GM19025 (cell line): ENCODE measurements at regions not wholly inside any gene's neighbourhood (a gene's known extent, or its start where the extent isn't known, plus 50 kb on each side); places are given as distances from the start of the nearest gene placed in this dataset.

ENCODE experiments used
- ATAC-seq: cut with Tn5 transposase; IDR thresholded peaks from one replicate; pipeline ENCODE4 v1.9.1; 2021; ENCODE audit warnings: mild to moderate bottlenecking, low read depth, moderate library complexity; ENCODE audit not compliant: unreplicated experiment

DNA sequence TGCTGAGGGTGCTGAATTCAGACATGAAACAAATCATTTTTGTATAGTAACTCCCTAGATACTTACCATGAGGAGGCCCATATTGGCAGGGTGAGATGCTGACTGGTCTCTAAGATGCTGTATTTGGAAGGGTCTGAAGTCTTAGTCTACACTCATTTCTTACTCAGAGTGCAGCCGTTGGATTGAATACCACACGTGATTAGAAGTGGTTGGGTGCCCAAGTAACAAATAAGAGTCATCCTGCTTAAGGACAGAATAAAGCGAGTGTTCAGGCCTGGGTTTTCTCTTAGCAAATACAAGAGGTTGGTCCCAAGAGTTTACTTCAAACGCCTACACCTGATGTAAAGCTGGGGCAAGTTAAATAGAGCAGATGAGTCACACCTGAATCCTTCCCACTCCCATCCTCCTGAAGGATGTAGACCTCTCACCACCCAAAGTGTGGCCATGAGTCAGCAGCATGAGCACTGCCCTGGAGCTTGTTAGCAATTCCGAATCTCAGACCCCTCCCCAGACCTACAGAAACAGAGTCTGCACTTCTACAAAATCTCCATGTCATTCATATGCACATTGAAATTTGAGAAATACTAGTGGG lies 284.6 kb upstream of the CDH5 start:
- ATAC-seq: no peak

DNA sequence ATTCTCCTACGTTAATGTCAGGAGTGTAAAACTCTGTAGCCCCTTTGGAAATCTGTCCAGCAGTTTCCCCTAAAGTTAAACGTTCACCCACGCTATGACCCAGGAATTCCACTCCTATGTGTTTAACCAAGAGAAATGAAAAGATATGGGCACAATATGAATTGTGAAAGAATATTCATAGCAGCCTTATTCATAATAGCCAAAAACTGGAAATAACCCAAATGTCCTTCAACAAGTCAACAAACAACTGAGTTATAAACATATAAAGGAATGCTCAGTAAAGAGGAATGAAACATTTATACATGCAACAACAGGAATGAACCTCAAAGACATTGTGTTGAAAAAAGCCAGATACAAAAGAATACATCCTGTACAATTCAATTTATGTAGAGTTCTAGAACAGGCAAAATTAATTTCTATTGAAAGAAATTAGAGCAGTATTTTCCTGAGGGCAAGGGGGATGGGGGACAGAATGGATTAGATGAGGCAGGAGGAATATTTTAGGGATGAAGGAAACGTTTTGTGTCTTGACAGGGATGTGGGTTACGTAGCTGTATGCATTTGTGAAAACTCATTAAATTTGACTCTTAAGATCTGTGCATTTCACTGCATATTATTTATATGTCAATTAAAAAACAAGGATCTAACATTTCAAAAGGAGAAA lies 286.7 kb upstream of the CDH5 start:
- ATAC-seq: no peak

DNA sequence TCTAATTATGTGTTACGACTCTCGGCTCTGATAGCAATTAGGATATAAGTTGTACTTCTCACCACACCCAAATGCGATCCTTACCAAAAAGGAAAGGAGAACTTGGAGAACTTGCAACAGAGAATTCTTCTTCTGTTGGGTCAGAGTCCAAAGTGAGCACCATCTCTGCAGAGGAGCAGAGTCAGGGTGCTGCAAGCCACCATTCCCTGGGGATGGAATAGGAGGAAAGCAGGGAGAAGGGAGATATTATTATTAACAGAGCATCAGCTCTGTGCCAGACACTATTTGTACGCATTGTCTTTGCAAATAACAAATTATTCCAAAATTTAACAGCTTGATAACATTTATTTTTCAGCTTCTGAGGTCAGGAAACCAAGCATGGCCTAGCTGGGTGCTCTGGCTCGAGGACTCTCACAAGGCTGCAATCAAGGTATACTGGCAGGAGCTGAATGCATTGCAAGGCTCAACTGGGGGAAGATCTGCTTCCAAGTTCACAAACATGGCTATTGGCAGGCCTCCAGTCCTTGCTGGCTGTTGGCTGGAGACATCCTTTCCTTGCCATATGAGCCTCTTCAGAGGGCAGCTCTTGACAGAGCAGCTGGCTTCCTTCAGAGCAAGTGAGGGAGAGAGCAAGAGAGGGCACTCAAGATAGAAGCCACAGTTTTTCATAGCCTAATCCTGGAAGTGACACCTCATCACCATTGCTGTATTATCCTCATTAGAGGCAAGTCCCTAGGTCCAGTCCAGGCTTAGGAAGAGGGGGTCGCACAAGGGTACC lies 296.2 kb upstream of the CDH5 start:
- ATAC-seq: no peak

DNA sequence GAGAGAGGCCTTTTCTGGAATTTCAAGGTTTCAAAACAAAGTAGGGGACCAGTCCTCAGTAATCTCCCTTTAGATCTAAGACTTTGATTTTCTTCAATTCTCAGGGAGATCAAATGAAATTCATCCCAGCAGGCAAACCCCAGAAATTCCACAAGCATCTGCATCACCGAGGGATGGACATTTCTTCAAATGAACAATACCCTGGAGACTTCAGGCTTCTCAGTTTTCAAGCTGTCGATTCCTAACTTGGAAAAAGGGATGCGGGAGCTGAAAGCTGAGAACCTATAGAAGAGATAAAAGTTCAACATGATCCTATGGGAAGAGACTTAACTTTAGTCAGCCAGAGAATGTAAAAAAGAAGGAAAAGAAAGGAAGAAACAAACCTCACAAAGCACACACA lies 296.9 kb upstream of the CDH5 start:
- ATAC-seq: no peak

DNA sequence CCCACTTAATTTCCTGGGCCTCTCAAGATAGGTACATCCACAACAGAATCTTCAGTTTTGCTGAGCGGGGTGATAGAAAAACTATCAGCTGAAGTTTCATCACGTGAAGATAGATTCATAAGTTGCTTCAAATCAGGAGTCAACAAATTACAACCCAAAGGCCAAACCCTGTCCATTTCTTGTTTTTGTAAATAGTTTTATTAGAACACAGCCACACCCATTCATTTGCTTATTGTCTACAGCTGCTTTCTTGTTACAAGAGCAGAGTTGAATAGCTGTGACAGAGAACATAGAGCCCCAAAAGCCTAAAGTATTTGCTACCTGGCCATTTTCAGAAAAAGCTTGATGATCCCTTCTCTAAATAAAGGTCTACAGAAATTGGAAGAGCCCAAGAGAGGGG lies 300.1 kb upstream of the CDH5 start:
- ATAC-seq: no peak

DNA sequence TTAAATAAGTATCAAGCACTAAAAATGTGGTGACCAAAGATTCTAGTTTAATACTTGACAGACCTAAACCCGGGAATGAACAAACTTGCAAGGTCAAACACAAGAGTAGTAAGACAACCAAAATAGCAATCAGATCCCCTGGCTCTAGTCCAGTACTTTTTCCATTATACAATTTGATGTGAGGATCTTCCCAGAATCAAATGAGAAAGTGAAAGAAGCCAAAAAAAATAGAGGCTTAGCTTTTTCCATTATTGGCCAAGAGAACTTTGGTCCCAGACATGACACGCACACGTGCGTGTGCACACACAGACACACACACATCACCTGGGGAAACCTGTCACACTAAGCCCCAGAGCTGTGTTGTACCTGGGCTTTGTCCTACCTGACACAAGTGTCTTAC lies 300.6 kb upstream of the CDH5 start:
- ATAC-seq: no peak

DNA sequence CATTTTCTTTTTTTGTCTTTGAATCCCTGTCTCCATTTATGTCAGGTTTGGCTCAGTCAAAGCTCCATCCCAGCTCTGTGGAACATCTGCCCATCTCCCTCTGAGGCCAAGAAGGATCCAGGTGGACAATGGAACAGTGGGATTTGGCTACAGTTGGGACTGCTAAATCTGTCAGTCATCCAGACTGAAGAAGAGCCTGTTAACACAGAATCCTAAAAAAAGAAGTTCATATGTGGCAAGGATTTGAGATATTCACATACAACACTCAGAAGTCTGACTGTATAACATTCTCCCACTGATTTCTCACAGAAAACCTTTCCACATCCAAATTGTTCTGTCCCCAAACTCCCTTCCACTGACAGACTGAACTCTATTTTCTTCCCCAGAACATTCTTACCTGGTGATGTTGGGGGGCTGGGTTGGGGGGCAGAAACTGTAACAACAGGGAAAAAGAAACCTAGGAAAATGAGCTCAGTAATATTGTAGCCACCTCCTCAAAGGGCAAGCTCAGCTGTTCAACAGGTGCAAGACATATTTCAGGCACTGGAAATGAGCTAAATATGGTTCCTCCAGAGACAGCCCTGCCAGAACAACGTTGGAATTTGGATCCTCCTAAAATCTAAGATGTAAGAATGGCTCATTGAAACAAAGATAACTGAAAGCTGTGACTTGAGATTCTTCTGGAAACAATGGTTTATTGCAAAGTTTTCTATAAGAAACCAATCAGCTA lies 301.5 kb upstream of the CDH5 start:
- no peak for ATAC-seq

DNA sequence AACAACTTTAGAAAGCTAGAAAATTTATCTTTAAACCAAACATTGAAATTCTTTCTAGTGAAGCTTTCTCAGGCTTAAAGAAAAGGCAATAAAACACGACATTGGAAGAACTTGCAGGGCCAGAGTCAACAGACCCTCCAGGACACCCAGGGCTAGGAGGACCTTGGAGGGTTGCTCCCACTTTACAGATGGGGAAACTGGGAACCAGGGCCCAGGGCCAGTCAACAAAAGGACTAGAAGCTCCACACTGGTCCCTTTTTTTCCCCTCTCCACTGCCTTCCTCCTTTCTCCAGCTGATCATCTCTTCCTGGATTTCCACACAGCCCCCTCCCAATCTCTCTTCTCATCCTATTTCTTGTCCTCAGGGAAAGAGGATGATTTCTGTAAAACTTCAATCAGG lies 307.7 kb upstream of the CDH5 start:
- ATAC-seq: no peak

DNA sequence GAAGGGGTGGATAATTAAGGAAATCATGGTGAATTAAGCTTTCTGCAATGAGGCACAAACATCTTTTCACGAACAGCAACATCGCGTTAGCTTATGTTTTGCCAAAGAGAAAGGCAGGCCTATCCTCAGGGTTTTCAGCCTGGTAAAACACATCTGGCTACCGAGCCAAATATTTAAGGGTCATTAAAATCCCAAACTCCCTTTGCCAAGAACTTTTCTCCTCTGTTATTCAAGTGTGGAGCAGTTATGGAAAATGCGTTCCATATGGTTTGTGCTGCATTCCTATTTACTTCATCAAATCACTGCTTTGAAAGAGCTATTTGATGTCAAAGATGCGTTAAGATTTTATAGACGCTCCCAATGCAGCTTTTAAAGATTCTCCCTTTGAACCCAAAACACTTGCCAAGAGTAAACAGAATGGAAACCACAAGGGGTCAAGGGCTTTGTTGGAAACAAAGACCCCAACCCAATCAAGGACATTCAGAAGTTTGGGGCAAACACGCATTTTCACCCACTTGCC lies 308.3 kb upstream of the CDH5 start:
- ATAC-seq: no peak

DNA sequence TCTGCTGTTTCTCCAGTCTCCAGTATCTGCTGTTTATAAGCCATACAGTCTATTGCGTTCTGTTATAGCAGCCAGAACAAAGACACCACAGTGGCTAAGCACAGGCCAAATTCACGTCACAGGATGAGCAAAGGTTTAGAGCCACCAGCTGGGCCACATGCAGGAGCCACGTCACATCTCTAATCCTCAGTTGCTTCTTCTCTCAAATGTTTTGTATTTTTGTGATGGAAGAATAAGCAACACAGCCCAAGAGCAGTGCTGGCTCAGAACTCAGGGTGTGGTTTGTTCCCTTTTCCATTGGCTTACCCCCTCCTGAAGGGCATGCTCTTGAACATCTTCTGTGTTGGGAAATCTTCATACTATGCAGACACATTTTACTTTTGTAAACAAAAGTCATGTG lies 309.4 kb upstream of the CDH5 start:
- ATAC-seq: no peak

DNA sequence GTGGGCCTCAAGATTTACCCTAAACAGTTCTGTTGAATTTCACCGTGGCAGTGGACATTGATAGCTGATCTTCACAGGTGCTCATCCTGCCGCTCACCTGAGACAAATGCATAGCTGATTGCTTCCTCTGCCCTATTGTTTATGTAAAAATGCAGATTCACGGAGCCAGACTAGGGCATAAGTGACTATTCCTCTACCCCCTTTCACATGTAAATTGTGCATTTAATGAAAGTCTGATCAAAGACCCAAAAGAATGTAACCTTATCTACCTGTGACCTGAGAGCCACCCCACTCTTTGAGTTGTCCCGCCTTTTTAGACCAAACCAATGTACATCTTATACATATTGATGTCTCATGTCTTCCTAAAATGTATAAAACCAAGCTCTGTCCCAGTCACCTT lies 312.4 kb upstream of the CDH5 start:
- no peak for ATAC-seq

DNA sequence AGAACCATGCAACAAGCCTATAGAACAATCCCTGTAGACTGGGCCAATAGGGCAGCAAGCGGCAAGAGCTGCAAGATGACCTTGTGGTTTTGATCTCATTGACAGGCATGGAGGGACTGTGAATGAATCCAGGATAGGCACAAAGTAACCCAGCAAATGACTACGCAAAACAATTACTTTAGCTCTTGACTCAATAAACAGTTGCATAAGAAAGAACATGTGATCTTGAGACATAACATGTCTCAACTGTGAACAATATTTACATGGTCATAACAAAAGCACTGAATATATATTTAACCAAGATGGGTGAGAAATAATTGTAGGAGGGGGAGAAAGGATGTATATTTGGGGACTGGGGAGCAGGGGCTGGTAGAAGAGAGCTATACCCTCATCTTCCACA lies 313.7 kb upstream of the CDH5 start:
- ATAC-seq: no peak

DNA sequence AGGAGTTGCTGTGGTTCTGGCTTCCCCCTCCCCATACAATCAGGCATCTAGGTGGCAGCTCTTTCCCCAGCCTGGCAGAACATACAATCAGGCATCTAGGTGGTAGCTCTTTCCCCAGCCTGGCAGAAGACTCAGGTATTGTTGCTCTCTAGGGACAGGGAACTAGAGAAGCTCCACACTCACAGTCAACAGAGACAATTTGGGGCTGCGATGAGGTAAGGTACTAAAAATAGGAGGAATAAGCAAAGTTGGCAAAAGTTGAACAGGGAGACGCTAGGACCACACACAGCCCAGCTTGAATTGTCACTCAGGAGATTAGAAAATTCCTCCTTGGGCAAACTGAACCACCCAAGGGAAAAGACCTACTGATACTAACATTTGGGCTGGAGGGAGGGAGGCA lies 315.5 kb upstream of the CDH5 start:
- no peak for ATAC-seq

DNA sequence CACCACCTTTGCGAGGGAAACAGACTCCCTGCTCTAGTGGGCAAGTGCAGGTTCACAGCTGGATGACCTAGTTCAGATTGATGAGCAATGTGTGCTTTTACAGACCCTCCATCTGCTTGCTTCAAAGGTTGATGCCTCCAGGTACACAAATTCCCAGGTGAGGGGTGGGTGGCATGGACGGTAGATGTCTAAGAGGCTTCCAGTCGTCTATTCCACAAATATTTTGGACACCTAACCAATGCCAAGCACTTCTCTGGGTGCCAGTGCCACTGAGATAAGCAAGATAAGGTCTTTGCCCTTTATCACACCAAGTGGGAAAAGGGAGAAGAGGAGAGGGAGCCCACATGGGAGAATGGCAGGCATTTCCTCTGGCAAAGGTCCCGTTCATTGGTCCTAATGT lies 316.6 kb upstream of the CDH5 start:
- no peak for ATAC-seq

DNA sequence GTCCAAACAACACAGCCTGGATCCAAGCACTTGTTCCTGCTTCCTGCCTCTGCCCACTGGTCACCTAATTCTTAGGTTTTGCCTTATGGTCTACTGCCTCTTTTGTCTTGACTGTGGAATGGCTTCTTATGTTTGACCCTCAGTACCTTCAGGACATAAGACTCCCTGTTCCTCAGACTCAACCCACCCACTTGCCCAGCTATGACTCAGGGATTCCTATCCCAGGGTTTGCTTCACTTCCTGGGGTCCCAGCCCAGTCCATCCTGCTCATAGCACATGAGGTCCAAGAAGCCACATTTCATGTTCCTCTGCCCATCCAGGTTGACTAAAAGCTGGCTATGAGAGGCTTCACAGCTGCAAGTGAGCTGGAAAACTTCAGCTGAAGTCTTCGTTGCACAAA lies 320.9 kb upstream of the CDH5 start:
- no peak for ATAC-seq

DNA sequence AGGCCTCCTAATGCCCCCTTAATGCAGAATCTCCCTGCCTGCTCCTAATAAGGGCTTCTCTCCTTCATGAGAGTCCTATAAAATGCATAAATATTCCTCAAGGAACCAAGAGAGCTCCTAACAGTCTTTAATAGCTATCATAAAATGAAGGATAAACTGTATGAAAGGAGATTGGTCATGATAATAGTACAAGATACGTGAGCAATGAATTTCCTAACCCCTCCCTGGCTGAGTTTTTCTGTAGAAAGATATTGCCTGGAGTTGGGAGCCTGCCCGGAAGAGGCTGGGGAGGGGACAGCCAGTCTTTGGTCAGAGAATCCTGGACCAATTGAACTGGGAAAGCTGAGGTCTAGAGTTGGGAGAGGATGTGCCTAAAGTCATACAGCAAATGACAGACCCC lies 321.9 kb upstream of the CDH5 start:
- ATAC-seq: no peak

DNA sequence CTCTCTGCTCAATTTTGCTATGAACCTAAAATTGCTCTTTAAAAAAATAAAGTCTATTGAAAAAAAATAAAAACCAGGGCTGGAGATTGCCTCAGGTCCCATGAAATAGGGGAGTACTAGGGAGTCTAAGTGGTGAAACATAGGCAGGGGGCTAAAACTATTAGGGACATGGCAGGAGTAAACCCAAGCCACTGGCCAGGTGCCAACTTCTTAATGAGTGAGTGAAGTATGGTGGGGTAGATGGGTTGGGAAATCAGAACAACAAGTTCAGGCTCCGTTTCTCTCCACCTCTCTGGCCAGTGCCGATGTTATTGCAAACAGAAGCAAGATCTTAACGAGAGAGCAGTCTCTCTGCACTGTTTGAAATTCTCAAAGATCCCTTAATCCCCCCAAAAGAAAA lies 322.4 kb upstream of the CDH5 start:
- no peak for ATAC-seq

DNA sequence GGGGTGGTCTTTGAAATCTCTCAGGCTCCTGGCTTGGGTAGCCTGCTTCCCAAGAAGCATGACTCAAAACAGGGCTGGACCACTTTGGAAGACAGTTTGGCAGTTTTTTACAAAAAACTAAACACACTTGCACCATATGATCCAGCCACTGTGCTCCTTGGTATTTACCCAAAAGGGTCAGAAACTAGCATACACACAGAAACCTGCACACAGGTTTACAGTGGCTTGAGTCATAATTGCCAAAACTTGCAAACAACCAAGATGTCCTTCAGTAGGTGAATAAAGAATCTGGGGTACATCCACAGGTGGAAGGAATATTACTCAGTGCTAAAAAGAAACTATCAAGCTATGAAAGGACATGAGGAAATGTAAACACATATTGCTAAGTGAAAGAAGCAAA lies 323.2 kb upstream of the CDH5 start:
- ATAC-seq: no peak

DNA sequence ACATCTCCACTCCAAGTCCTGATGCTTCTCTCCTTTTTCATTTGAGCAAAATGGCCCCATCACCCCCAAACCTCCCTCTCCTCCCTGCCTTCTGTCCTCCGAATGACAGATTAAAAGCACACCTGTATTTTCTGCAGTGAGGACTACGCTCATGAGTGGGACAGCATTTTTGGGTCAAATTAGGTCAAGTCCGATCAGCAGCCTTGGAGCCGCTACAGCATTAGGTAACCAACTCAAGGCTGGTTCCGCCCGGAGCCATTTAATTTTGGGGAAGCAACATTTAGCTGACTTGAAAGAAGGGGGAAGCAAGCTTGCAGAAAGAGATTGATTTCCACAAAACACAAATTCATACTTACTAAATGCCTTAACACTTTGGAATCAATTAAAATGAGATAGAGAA lies 324.1 kb upstream of the CDH5 start:
- no peak for ATAC-seq

DNA sequence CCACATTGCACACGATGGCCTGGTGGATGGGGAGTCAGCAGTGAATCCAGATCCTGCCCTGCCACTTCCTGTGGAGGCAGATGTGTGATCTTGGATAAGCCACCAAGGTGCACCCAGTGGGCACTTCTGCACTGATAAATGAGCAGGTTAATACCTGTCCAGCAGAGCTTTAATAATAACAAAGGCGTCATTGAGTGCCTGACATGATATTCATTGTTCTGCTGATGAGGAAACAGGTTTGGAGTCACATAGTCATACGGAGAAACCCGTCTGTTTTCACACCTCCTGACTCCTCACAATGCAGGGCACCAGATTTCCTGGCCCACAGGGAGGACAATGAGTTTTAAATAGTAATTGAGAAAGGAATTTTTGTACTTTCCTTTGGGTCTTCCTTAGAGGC lies 324.6 kb upstream of the CDH5 start:
- no peak for ATAC-seq

DNA sequence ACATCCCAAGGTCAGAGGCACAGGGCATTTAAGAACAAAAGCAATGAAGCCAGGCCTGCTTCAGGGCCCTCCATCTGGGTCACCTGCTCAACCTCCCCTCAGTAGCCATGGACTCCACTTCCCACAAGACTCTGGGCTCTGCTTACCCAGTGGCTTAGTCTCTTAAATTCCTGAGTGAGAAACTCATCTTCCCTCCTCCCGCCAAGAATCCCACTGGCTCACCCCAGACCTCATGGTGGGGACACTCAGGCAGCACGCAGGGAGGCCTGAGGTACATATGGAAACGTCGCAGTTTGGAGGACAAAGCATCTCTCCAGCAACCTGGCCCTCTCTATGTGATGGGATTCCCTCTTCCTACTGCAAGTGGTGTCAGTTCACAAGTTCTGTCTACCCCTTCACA lies 326.7 kb upstream of the CDH5 start:
- no peak for ATAC-seq
